H1 (cell line): ENCODE measurements at regions not wholly inside any gene's neighbourhood (a gene's known extent, or its start where the extent isn't known, plus 50 kb on each side); places are given as distances from the start of the nearest gene placed in this dataset.

Experiments
- CTCF ChIA-PET: fragments of 300-600 bp; sonication (Branson Sonifier 250); formaldehyde crosslinking; loops from one replicate; lab custom pipeline; 2021; ENCODE audit not compliant: partially characterized antibody; lab: Charles Lee
- POLR2A ChIA-PET: fragments of 300-600 bp; sonication (Branson Sonifier 250); formaldehyde crosslinking; loops from one replicate; lab custom pipeline; 2021; ENCODE audit warnings: inconsistent platforms; ENCODE audit not compliant: partially characterized antibody; lab: Charles Lee
- DNase-seq, 2 experiments: peaks; one replicate each; pipeline versions ENCODE4 v3.0.0 to v3.0.0-alpha.2; 2010 to 2022; ENCODE audit warnings: low spot score in 2 of 2, low read depth in 1 of 2, mixed read lengths in 1 of 2
- FAIRE-seq: peaks from 2 replicates; lab custom pipeline; 2011; peaks lifted over from hg19 to GRCh38; lab: Jason Lieb, UNC
- H2AFZ ChIP-seq: 2 replicates; pipeline ENCODE4 v1.8.1; 2012; ENCODE audit warnings: low read length, inconsistent platforms
- H2AK5ac ChIP-seq: 2 replicates; pipeline ENCODE4 v1.6.1; 2013; ENCODE audit warnings: low read depth, low read length
- H2BK120ac ChIP-seq: replicated peaks from 2 replicates; pipeline ENCODE3; 2013; ENCODE audit warnings: low read depth, low read length, inconsistent platforms
- H2BK12ac ChIP-seq: 2 replicates; pipeline ENCODE4 v1.6.1; 2013; ENCODE audit warnings: low read depth, low read length
- H2BK15ac ChIP-seq: 2 replicates; pipeline ENCODE4 v1.6.1; 2013; ENCODE audit warnings: low read length
- H2BK20ac ChIP-seq: 2 replicates; pipeline ENCODE4 v1.6.1; 2013; ENCODE audit warnings: low read length
- H2BK5ac ChIP-seq: 2 replicates; pipeline ENCODE4 v1.6.1; 2013; ENCODE audit warnings: low read depth, low read length
- H3K14ac ChIP-seq: 2 replicates; pipeline ENCODE4 v1.6.1; 2013; ENCODE audit warnings: inconsistent platforms; ENCODE audit not compliant: insufficient read length
- H3K18ac ChIP-seq: 2 replicates; pipeline ENCODE4 v1.6.1; 2013; ENCODE audit warnings: low read length; ENCODE audit errors: extremely low read depth
- H3K23ac ChIP-seq: 2 replicates; pipeline ENCODE4 v1.6.1; 2013; ENCODE audit warnings: inconsistent platforms; ENCODE audit not compliant: insufficient read length
- H3K23me2 ChIP-seq: 2 replicates; pipeline ENCODE4 v1.6.1; 2013; ENCODE audit warnings: low read depth, low read length
- H3K27ac ChIP-seq: 2 replicates; pipeline ENCODE4 v1.6.1; 2011; ENCODE audit warnings: low read depth, low read length, inconsistent platforms
- H3K27me3 ChIP-seq, 4 experiments: replicated peaks in 1 of 4; 1 replicate in 1 of 4; 2 replicates in 3 of 4; pipeline versions ENCODE4 v1.6.1 to v1.8.1; 2011 to 2013; ENCODE audit warnings: low read length in 3 of 4, mild to moderate bottlenecking in 3 of 4, inconsistent platforms in 2 of 4, mixed read lengths in 2 of 4, moderate library complexity in 1 of 4; ENCODE audit not compliant: control insufficient read depth in 3 of 4, insufficient read depth in 3 of 4; ENCODE audit errors: extremely low read depth in 1 of 4
- H3K36me3 ChIP-seq, 4 experiments: 2 replicates each; pipeline versions ENCODE4 v1.6.1 to v1.8.1; 2011 to 2013; ENCODE audit warnings: mild to moderate bottlenecking in 4 of 4, low read length in 3 of 4, moderate library complexity in 2 of 4, control low read depth in 1 of 4, inconsistent platforms in 1 of 4; ENCODE audit not compliant: insufficient read depth in 4 of 4, control insufficient read depth in 2 of 4
- H3K4ac ChIP-seq: replicated peaks from 2 replicates; pipeline ENCODE3; 2013; ENCODE audit warnings: low read length, low read depth, mixed read lengths, inconsistent platforms; ENCODE audit not compliant: insufficient read length
- H3K4me1 ChIP-seq, 4 experiments: replicated peaks in 1 of 4; 1 replicate in 1 of 4; 2 replicates in 3 of 4; pipeline versions ENCODE4 v1.6.1 to v1.8.1; 2011 to 2013; ENCODE audit warnings: low read length in 3 of 4, inconsistent platforms in 2 of 4, mixed read lengths in 1 of 4; ENCODE audit not compliant: insufficient read depth in 4 of 4, control insufficient read depth in 3 of 4
- H3K4me2 ChIP-seq, 2 experiments: 2 replicates each; pipeline versions ENCODE4 v1.6.1 to v1.8.1; 2011 to 2013; ENCODE audit warnings: low read depth in 2 of 2, low read length in 2 of 2, control low read depth in 1 of 2, inconsistent platforms in 1 of 2, mild to moderate bottlenecking in 1 of 2; ENCODE audit not compliant: insufficient read depth in 1 of 2
- H3K4me3 ChIP-seq, 4 experiments: fragments of 200-600, 300-600 bp in 1 of 4; sonication (generic), shearing (Covaris generic), sonication (Bioruptor Twin) in 1 of 4; 2 replicates each; pipeline versions ENCODE4 v1.5.1 to v1.8.1; 2011 to 2016; ENCODE audit warnings: low read length in 4 of 4, low read depth in 3 of 4, control low read depth in 2 of 4, inconsistent platforms in 2 of 4, mild to moderate bottlenecking in 2 of 4, mixed read lengths in 1 of 4, moderate library complexity in 1 of 4; ENCODE audit not compliant: insufficient read depth in 2 of 4; ENCODE audit errors: extremely low read depth in 1 of 4
- H3K56ac ChIP-seq: replicated peaks from 2 replicates; pipeline ENCODE3; 2013; ENCODE audit warnings: low read depth, mild to moderate bottlenecking, mixed read lengths, low read length, inconsistent platforms; ENCODE audit not compliant: insufficient read length
- H3K79me1 ChIP-seq: 2 replicates; pipeline ENCODE4 v1.6.1; 2013; ENCODE audit warnings: low read depth, low read length, control low read depth
- H3K79me2 ChIP-seq, 2 experiments: 2 replicates each; pipeline versions ENCODE4 v1.6.1 to v1.8.1; 2012 to 2013; ENCODE audit warnings: low read length in 2 of 2, mild to moderate bottlenecking in 2 of 2, inconsistent platforms in 1 of 2; ENCODE audit not compliant: insufficient read depth in 2 of 2, control insufficient read depth in 1 of 2
- H3K9ac ChIP-seq, 4 experiments: replicated peaks in 1 of 4; 1 replicate in 1 of 4; 2 replicates in 3 of 4; pipeline versions ENCODE4 v1.6.1 to v1.8.1; 2011 to 2013; ENCODE audit warnings: low read depth in 3 of 4, low read length in 3 of 4, control low read depth in 2 of 4, mild to moderate bottlenecking in 2 of 4, moderate library complexity in 2 of 4, inconsistent platforms in 1 of 4; ENCODE audit errors: extremely low read depth in 1 of 4
- H3K9me3 ChIP-seq, 2 experiments: 2 replicates each; pipeline versions ENCODE4 v1.6.1 to v1.8.1; 2012 to 2013; ENCODE audit warnings: mild to moderate bottlenecking in 2 of 2, moderate library complexity in 2 of 2, control low read depth in 1 of 2, inconsistent platforms in 1 of 2, low read depth in 1 of 2, low read length in 1 of 2, mixed read lengths in 1 of 2; ENCODE audit not compliant: insufficient read depth in 2 of 2
- H4K20me1 ChIP-seq, 2 experiments: replicated peaks in 1 of 2; 2 replicates each; pipeline versions ENCODE3 to v1.8.1; 2011 to 2013; ENCODE audit warnings: inconsistent platforms in 2 of 2, low read length in 2 of 2, mild to moderate bottlenecking in 1 of 2; ENCODE audit not compliant: insufficient read depth in 2 of 2, control insufficient read depth in 1 of 2
- H4K5ac ChIP-seq: 2 replicates; pipeline ENCODE4 v1.6.1; 2013; ENCODE audit warnings: low read length, low read depth, mixed read lengths, inconsistent platforms; ENCODE audit not compliant: insufficient read length
- H4K8ac ChIP-seq: 2 replicates; pipeline ENCODE4 v1.8.0; 2013; ENCODE audit warnings: mild to moderate bottlenecking, moderate library complexity, low read length, inconsistent platforms; ENCODE audit not compliant: insufficient read depth; ENCODE audit errors: extremely low read depth
- H4K91ac ChIP-seq: replicated peaks from 2 replicates; pipeline ENCODE3; 2013; ENCODE audit warnings: low read length, mixed read lengths, inconsistent platforms; ENCODE audit not compliant: insufficient read length
- BACH1 ChIP-seq: IDR thresholded peaks from 2 replicates; pipeline ENCODE4 v1.6.1; 2012; ENCODE audit warnings: low read length, improper control_type of control experiment
- BCL11A ChIP-seq, 2 experiments: IDR thresholded peaks; one replicate each; pipeline ENCODE4 v1.6.1; 2011; ENCODE audit warnings: low read depth in 2 of 2, low read length in 2 of 2, mild to moderate bottlenecking in 2 of 2
- CBX8 ChIP-seq: fragments of 300-800, 300-1000 bp; sonication (generic); IDR thresholded peaks from 2 replicates; pipeline ENCODE4 v1.7.1; 2016; ENCODE audit warnings: low read depth, low read length, borderline replicate concordance
- CEBPB ChIP-seq: IDR thresholded peaks from 2 replicates; pipeline ENCODE4 v1.6.1; 2012; ENCODE audit warnings: low read depth, low read length
- CHD1 ChIP-seq: IDR thresholded peaks from 2 replicates; pipeline ENCODE4 v1.6.1; 2012; ENCODE audit warnings: low read depth, low read length, improper control_type of control experiment
- JUN ChIP-seq: IDR thresholded peaks from 2 replicates; pipeline ENCODE4 v1.6.1; 2011; ENCODE audit warnings: low read depth, mild to moderate bottlenecking, improper control_type of control experiment, low read length
- KDM1A ChIP-seq: fragments of 200-600, 300-600 bp; sonication (generic); IDR thresholded peaks from 2 replicates; pipeline ENCODE4 v1.7.1; 2016; ENCODE audit warnings: mild to moderate bottlenecking, low read length, borderline replicate concordance
- PHF8 ChIP-seq: fragments of 200-600 bp; sonication (generic); conservative IDR thresholded peaks from 2 replicates; pipeline ENCODE4 v1.7.1; 2012; ENCODE audit warnings: low read depth, mild to moderate bottlenecking, inconsistent platforms, low read length, moderate library complexity
- POU5F1 ChIP-seq: IDR thresholded peaks from 2 replicates; pipeline ENCODE4 v1.6.1; 2011; ENCODE audit warnings: low read depth, mild to moderate bottlenecking, low read length, moderate library complexity
- RNF2 ChIP-seq: fragments of 200-900, 300-1000 bp; sonication (generic); IDR thresholded peaks from 2 replicates; pipeline ENCODE4 v1.7.1; 2016; ENCODE audit warnings: borderline replicate concordance, low read depth, mild to moderate bottlenecking, antibody characterized with exemption, low read length; ENCODE audit not compliant: poor library complexity, severe bottlenecking; ENCODE audit errors: missing control alignments
- SIN3A ChIP-seq, 2 experiments: IDR thresholded peaks in 1 of 2; conservative IDR thresholded peaks in 1 of 2; 2 replicates each; pipeline ENCODE4 v1.6.1; 2011 to 2012; ENCODE audit warnings: low read length in 2 of 2, improper control_type of control experiment in 1 of 2, low read depth in 1 of 2, mild to moderate bottlenecking in 1 of 2
- SP4 ChIP-seq: IDR thresholded peaks from 2 replicates; pipeline ENCODE4 v1.6.1; 2012; ENCODE audit warnings: low read length, inconsistent platforms
- SRF ChIP-seq: IDR thresholded peaks from 2 replicates; pipeline ENCODE4 v1.6.1; 2011; ENCODE audit warnings: mild to moderate bottlenecking, low read depth, low read length, moderate library complexity
- SUZ12 ChIP-seq: fragments of 200-600 bp; sonication (generic); IDR thresholded peaks from 2 replicates; pipeline ENCODE4 v1.6.1; 2012; ENCODE audit warnings: mild to moderate bottlenecking, inconsistent platforms, low read length, moderate library complexity, mixed read lengths
- TCF12 ChIP-seq: IDR thresholded peaks from 2 replicates; pipeline ENCODE4 v1.6.1; 2011; ENCODE audit warnings: low read depth, mild to moderate bottlenecking, low read length
- ZNF274 ChIP-seq: IDR thresholded peaks from 2 replicates; pipeline ENCODE4 v1.7.0; 2012; ENCODE audit warnings: low read length, borderline replicate concordance; ENCODE audit errors: extremely low read depth
- WGBS, 2 experiments: shearing (Covaris generic) in 1 of 2; methylation state at CpG; one replicate each; pipeline versions ENCODE4 v1.1.6 to v1.1.7; 2013 to 2015; ENCODE audit warnings: low lambda C conversion rate in 2 of 2, mixed read lengths in 2 of 2, inconsistent platforms in 1 of 2, low coverage in 1 of 2, missing lambda C conversion rate in 1 of 2; ENCODE audit not compliant: insufficient replicate concordance in 2 of 2, insufficient coverage in 1 of 2, insufficient read length in 1 of 2; ENCODE audit errors: extremely low coverage in 1 of 2, missing lambda C conversion rate in 1 of 2; 5-methylcytosine and 5-hydroxymethylcytosine counted together

DNA sequence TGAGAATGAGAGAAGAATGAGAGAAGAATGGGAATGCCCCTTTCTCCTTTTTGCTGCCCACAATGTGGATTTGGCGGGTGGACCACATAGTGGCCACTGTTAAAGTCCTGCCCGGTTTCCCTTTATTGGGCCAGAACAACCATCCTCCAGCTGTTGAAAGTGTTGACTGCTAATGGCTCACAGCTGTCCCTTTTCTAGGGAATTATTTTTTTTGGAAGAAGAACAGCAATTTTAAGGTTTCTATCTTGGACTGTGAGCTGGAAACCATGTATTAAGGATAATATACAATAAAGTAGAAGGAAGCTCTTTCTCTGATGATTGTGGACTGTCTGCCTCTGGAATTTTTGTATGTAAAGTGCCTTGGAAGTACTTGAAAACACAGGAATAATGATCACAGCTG is 185.9 kb downstream of the DMRT2 start:
- H3K9me3 ChIP-seq, result peaks cover 59 to 78% of the 10 kb centered on the region in 2 experiments
- no peak overlapping the region for H3K9ac ChIP-seq
- no peaks in the 10 kb centered on the region for H3K23me2 ChIP-seq
- 80% methylated on average over 2 of the region's 2 CpGs; no CpG with 5 or more reads in 1 of the 2 experiments for WGBS, 2 experiments
- no peak overlapping the region for H3K56ac ChIP-seq
- H4K91ac ChIP-seq, result no peak overlapping the region
- no peak overlapping the region for H3K23ac ChIP-seq
- no peak overlapping the region for H2BK5ac ChIP-seq
- H3K4me2 ChIP-seq, result no peak overlapping the region
- no peaks in the 10 kb centered on the region for H3K79me2 ChIP-seq
- no peaks in the 10 kb centered on the region for H4K20me1 ChIP-seq
- H2BK12ac ChIP-seq, result no peak overlapping the region
- no peak overlapping the region for H2BK120ac ChIP-seq
- ChIA-PET CTCF (no interaction called here), POLR2A (no interaction called here)
- no peak for DNase-seq
- no peak overlapping the region for H3K18ac ChIP-seq
- H3K27ac ChIP-seq, result no peak overlapping the region
- H2BK20ac ChIP-seq, result no peak overlapping the region
- H3K36me3 ChIP-seq, result no peaks in the 10 kb centered on the region
- H2AFZ ChIP-seq, result no peak overlapping the region
- H4K8ac ChIP-seq, result no peak overlapping the region
- no peak for FAIRE-seq
- no peak overlapping the region for H2AK5ac ChIP-seq
- no peak overlapping the region for H3K14ac ChIP-seq
- no peak overlapping the region for H4K5ac ChIP-seq
- no peaks in the 10 kb centered on the region for H3K27me3 ChIP-seq
- no peak overlapping the region for H3K4me3 ChIP-seq
- no peaks in the 10 kb centered on the region for H3K79me1 ChIP-seq
- H2BK15ac ChIP-seq, result no peak overlapping the region
- no peaks in the 10 kb centered on the region for H3K4me1 ChIP-seq
- H3K4ac ChIP-seq, result no peak overlapping the region
- TF ChIP-seq BCL11A (IDR thresholded peaks at IDR 0.05; ENCODE audit: low read depth in 2 of 2, low read length in 2 of 2) (no peak), KDM1A (no peak), SUZ12 (no peak), RNF2 (no peak), CBX8 (no peak), BACH1 (no peak), ZNF274 (no peak), POU5F1 (no peak), JUN (no peak), SRF (no peak), CEBPB (no peak), TCF12 (no peak), CHD1 (no peak), SIN3A (conservative IDR thresholded peaks at IDR 0.05 in 1 of 2, IDR thresholded peaks at IDR 0.05 in 1 of 2; ENCODE audit: low read depth in 1 of 2, low read length in 2 of 2) (no peak), PHF8 (no peak), SP4 (no peak)
